ELR (cell line): ENCODE measurements at regions not wholly inside any gene's neighbourhood (a gene's known extent, or its start where the extent isn't known, plus 50 kb on each side); places are given as distances from the start of the nearest gene placed in this dataset.

Experiments
- DNase-seq: peaks from one replicate; pipeline ENCODE4 v3.0.0-alpha.2; 2015; ENCODE audit warnings: low read depth

DNA sequence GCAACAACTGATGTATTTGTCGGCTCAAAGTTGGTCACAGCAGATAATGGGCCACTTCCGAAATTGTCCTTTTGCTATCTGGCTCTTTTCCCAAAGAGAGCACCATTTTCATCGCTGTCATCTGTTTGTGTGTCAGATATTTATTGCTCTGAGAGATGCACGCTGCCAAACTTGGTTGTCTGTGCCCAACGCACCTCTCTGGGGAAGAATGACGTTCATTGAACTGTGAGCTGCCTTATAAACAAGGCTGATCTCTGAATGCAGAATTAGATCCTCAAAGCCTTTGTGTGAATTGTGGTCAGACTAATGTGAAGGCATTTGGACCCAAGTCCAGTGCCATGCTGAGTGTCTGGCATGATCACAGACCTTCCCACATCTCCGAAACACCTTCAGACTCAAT, 174.7 kb upstream of the LYZL1 start:
- DNase-seq: no peak

DNA sequence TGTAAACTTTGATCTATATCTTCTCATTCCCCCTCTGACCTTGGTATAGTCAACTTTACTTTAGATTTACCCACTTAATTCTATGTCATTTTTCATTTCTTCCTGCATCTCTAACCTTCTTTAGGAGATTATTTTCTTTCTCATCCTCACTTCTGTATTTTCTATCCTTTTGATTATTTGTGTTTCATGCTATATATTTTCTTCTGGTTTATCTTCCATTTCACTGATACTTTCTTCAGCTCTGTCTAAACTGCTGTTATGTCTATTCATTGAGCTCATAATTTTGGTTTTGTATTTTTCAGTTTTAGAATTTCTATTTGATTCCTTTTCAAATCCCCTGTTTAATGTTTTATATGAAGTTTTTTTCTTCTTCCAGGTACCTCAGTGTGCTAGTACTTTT, 171.1 kb upstream of the LYZL1 start:
- DNase-seq: no peak

DNA sequence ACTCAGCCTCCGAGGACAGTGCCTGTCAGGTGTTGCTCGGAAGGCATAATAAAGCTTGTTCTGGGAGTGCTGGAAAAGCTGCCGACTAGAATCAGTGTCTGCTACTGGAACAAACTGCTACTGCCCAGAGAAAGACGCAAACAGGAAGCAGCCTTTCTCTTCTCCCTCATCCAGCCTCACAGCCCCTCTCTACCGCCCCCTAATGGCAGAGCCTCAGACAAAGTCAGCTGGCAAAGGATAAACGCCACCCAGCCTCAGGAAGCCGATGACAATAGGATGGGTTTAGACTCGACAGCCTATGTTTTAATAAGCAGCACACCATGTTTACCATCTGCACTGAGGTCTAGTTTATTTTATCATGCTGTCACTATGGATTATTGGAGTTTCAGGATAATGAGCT, 169.5 kb upstream of the LYZL1 start:
- peak; percentile 21 for DNase-seq

DNA sequence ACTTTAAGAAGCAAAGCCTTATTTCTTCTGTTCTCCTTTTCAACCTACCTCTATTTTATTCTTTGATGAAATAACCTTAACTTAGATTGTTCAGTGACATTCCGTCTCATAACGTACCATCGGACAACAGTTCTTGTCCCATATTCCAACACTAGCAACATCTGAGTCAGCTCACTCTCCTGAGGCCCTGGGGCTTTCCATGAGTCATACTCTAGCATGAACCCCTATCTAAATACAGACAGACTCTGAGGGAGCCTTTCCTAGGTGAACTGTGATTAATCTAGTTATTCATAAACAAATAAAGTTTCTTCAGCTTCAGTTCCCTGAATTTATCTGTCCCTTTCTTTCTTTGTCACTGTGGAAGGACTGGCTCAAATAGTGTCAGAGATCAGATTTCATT, 168.7 kb upstream of the LYZL1 start:
- peak; percentile 93 for DNase-seq

DNA sequence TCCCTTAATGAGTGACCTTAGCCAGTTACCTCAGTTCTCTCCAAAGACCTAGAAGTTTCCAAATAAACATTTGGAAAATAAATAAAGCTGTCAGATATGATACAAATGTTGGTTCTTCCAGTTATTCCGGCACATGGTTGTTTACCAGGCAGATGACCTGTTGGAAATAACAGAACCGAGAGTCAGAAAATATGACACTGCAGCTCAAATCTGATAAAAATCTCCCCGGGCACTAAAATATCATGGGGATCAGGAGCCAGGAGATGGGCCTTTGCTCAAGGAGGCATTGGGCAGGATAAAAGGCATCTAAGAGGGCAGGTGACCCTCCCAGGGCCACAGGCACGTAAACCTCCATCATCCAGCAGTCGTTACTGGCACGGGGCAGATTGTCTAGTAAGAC, 164.0 kb upstream of the LYZL1 start:
- no peak for DNase-seq

DNA sequence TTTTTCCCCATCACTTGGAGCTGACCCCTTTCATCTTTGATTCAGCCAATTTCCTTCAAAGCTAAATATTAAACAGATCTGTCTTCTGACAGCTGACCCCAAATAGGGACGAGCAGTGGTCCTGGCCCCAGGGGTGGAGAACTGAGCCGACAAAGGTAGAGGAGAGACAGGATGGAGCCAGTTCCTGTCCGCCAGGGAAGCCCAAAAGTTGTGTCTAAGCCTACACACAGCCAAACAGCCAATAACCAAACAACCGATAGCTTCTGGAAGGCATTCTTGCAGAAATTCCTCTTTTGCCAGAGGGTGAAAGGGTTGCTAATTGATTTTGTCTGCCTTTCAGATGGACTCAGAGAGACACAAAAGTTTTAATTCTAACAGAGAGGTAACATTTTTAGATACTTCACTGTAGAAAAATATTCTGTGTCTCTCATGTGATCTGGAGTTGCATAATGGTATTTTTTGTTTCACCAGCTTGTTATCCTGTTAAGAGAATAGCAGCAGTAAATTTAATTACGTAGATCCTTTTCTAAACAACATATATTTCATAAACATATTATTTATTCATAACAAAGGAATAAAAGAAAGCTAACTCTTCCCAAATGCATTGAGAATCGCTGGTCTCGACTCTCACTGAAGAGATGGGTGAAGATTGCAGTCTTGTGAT, 161.7 kb upstream of the LYZL1 start:
- DNase-seq: no peak

DNA sequence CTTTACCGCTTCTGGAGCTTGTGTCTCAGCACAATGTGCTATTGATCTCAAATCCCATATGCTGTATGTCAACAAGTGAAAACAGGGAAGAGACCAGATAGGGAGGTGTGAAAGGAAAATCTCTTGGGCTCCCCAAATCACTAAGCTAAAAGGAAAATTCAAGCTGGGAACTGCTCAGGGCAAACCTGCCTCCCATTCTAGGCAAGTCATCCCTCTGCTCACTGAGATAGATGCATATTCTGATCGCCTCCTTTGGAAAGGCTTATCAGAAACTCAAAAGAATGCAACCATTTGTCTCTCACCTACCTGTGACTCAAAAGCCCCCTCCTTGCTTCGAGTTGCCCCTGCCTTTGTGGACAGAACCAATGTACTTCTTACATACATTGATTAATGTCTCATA, 161.1 kb upstream of the LYZL1 start:
- DNase-seq: no peak

DNA sequence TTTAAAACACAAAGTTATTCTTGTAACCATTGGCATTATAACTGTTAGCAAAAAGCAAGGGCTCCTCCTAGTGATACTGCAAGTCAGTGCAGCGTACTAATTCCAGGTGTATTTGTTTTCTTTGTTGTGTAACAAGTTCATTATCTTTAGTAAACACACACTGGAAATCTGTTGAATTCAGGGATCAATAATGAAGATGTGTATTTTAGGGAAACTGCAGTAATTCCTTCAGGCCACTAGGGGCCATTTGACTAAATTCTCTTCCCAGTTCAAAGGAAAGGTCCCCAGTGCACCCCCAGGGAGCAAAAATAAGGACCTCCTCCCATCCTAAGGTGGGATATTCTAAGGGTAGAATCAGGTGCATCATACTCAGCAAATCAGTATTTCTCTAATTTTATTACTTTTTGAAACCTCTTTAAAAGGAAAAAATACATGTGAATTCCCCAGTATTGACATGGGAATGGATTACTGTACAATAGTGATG, 158.6 kb upstream of the LYZL1 start:
- peak; percentile 54 for DNase-seq

DNA sequence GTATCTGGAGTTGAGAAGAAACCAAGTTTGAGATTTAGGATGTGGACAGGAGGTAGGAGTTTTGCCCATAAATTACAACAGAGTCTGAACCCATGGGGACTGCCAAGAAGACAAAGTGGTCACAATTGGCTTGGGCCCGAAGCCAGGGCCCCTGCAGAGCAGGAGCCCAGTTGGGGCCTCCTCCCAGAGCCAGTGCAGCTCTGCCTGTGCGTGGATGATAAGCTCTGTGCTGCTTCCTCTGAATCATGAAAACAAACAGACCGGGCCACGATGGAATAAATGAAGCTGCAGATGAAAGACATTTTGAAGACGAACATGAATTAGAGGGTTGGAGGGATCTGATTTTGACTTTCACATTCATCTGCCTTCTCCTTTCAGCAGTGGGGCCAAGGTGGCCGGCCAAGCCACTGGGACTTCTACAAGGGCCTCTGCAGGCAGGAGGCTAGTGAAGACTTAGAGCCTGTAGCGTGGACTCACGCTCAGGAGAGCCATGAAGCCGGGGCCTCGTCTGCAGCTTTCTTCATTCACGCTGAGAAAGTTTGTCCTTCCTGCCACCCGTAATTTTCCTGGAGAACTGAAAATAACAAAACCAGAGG, 156.8 kb upstream of the LYZL1 start:
- no peak for DNase-seq

DNA sequence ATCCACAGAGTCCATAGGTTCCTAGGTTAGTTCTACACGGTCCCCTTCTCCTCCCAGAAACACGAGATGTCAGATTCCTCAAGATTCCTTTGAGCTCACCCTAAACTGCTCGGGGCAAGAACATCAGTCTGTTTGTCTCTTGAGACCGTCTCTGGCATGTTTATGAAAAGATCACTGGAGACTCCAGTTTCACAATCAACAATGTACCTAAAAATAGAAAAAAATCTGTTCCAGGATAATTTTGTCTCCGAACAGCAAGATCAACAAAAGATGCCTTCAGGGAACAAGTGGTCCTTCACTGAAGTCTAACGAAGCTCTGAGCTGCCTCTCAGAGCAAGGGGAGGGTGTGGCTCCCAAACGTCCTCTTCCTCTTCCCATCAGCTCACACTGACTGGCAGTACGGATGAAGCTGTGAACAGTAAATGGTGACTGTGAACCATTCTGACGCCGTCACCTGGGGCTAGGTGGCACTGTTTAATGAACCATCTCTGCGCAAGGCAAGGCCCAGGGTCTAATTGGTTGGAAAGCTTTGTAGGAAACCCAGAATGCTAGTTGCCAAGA, 156.2 kb upstream of the LYZL1 start:
- DNase-seq: no peak

DNA sequence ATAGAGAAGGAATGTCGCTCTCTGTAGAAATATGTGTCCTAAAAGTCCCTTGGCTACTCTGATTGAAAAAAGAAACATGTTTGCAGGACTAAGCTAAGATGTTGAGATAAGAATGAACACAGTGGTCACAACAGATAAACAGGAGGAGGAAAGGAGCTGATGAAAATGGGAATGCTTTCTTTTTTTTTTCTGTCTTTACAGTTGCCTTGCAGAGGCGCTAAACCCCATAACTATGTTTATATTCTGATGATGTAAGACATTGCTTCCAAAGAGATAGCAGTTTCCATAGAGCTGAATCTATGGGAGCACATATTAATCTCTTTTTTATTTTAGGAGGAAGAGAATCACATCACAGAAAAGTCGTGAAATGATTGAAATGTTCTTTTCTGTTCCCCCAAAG, 153.5 kb upstream of the LYZL1 start:
- DNase-seq: no peak

DNA sequence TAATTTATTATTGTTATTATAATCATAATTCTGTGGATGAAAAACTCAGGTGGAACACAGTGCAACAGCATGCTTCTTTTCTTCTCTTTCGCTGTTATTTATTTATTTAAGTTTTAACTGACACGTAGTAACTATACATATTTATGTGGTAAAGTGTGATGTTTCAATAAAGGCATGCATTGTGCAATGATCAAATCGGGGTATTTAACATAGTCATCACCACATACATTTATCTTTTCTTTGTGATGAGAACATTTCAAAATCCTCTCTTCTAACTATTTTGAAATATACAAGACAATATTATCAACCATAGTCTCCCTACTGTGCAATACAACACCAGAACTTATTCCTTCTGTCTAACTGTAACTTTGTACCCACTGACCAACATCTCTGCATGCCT, 152.5 kb upstream of the LYZL1 start:
- no peak for DNase-seq

DNA sequence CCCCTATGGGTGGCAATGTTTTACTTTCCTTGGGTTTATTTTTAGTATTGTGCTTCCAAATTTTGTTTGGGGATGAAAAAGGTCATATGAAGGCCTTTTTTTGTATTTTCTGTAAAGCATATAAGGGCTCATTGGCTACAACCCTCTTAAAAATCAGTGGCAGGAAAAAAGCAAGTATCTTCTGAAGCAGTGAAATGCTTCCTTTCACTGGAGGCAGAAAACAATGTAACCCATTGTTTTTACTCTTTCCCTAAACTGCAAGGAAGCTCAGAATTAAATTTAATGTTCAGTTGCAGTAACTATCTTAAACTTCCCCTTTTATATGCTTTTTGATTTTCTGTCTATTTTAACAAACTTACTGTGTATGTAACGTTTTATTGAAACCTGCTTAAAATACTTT, 148.7 kb upstream of the LYZL1 start:
- no peak for DNase-seq

DNA sequence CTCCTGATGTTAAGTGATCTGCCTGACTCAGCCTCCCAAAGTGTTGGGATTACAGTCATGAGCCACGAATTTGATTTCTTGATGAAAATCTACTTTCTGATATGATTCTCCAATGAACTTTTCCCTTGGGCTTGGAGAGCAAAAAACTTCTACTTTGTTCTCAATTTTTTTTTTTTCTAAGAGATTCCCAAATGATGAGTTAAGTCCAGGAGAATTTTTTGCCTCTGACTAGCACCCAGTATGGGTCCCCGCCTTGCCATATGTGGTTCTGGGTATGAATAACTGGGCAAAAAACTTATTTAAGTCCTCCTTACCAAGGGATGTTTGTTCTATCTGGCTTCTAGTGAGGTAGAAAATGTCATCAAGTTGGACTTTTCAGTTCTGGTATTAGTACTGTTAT, 147.9 kb upstream of the LYZL1 start:
- DNase-seq: peak; percentile 97

DNA sequence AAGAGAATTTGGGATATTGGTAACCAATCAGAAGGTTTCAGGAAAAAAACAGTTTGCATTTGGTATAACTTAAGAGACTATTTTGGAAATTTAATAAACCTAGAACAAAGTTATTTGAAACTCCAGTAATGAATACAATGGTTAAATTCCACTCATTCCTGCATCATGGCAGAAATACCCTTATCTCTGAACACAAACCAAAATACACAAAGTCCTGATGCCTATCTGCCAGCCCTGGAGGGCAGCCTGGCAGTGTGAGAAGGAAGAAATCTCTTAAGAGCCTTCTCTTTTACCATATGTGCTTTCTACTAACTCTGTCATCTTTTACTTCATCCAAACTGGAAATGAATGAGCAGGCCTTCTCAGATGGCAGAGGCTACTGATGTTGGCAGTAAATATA, 147.1 kb upstream of the LYZL1 start:
- peak; percentile 40 for DNase-seq

DNA sequence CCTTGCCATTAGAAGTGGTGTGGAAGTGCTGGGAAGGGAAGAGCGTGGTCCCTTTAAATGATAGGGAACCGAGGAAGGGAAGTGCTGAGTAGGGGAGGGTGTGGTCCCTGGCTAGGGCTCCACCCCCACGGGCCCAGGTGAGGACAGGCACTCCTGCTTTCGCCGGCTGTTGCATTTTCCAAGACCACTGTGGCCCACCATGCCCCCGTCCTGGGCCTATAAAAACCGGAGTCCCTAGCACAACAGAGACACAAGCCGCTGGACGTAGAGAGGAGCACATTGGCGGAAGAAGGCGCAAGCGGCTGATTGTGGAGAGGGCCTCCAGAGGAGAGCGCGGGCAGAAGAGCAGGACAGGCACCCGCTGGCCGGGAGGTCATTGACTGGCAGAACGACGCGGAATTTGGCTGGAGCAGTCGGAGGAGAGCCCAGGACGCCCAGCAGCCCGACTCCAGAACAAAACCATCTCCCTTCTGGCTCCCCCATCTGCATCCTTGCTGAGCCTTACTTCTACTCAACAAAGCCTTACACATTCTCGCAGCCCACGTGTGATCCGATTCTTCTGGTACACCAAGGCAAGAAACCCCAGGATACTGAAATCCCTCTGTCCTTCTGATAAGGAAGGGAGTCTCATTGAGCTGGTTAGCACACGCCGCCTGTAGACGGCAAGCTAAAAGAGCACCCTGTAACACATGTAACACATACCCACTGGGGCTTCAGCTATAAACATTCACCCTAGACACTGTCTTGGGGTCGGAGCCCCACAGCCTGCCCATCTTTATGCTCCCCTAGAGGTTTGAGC, 146.2 kb upstream of the LYZL1 start:
- no peak for DNase-seq

DNA sequence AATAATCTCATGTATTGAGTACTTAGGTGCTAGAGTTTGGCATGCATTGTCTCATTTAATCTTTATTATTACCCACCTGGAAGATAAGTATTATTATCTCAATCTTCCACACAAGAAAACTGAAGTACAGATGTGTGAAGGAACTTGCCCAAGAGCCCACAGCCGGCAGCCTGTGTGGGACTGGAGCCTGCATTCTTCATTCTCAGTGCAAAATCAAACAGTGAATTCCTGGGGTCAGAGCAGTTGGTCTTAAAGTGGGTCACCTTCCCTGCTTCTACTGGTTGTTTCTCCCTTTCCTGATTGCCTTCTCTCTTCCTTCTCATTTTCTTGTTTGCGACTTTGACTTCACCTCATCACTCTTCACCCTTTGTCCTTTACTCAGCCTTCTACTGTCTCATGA, 144.7 kb upstream of the LYZL1 start:
- DNase-seq: no peak

DNA sequence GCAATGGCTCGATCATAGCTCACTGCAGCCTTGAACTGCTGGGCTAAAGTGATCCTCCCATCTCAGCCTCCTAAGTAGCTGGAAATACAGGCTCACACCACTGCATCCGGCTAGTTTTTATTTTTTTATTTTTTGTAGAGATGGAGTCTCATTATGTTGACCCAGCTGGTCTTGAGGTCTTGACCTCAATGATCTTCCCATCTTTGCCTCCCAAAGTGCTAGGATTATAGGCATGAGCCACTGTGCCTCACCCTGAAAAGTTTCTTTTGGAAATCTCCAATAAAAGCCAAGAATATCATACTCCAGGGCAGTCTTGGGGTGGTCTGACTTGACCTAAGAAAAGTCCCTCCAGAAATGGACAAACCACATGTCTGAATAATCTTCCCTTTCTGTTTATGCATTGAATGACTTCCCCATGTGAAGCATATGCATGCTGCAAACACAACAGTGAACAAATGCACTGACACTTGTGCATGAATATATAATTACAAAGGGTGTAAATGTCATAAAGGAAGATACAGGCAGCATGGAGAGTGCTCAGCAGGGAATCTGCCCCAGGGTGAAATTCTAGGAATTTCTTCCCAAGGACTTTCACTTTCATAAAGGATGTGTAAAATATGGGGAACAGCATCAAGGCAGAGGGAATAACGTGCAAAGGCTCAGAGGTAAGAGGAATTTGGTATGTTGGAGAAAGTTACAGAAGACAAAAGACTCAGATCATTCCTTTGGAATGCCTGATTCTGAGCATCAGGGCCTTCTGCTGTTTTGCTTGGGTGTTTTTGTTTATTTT, 142.4 kb upstream of the LYZL1 start:
- no peak for DNase-seq

DNA sequence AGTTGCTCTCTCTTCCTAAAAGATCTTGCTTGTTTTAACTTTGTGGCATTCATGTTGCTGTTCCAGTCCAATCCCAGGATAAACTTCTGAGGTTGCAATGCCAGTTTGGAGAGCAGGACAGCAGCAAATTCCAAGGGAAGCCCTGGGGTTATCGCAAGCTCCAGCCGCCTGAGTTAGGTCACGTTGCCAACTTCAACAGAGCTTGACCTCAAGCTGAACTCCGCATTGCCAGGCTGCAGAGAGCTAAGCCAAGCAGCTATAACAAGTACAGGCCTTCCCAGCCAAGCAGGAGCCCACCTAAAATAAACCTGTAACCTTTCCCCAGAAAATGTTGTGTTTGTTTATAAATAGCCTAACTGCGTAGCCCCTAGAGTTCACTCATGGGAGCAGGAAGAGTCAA, 138.9 kb upstream of the LYZL1 start:
- no peak for DNase-seq

DNA sequence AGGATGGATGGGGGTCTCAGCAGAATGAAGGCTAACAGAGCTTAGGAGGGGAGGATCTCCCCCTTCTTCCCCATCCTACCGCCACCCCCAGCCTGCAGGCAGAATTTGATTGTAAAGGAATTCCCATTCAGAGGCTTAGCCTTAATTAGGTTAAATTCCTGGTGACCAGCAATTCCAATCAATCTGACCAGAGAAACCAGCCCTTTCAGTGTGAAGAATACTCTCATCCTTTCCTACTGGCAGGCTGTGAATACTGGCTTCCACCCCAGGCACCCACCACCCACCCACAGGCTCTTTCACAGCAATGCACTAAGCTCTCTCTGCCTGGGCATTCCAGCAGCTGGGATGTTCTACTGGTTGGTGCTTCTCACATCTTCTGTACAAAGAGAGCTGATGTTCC, 137.9 kb upstream of the LYZL1 start:
- DNase-seq: no peak

DNA sequence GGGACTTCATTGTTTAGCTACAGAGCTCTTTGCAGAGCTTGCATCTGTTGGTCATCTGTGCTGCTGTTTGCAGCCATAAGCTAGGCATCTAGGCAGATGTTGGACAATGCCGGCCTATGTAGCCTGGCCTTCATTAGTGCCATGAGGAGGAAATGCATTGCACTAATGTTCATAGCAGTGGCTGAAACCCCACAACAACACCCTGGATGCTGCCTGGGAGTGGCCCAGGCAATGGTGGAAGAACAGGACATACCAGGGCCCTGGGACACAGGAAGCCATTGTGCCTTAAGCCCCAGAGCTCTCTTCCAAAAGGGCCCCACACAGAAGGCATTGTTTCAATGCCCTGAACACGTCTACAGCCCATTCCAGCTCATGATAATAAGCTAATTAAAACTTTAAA, 131.5 kb upstream of the LYZL1 start:
- DNase-seq: no peak

DNA sequence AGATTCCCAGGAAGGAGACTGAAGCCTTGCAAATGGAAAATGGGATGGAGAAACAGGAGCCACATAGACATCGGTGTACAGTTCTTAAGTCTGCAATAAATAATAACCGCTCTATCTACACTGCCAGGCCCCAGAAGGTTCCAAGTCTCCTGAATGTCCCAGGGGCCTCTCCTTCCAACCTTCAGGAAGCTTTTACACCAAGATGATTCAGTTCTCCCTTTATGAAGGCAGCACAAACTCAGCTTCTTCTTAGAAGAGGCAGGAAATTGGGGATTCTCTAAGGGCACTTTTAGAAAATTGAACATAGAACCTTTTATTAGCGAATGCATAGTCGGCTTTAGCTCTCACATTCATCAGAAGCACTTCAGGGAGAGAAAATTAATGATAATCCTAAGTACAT, 130.8 kb upstream of the LYZL1 start:
- DNase-seq: no peak
